ENCODE measurements at regions not wholly inside any gene's neighbourhood (a gene's known extent, or its start where the extent isn't known, plus 50 kb on each side); places are given as distances from the start of the nearest gene placed in this dataset.
"Not testable (repeated sequence)": the region's sequence is repeated elsewhere in the genome, so short reads cannot be mapped to it uniquely, and the experiment has no call there.

- no peak for DNase-seq (ENCODE audit: low spot score)
Observed at GRCh38 chr9:82911996-82912395, 150.9 kb downstream of the RASEF start.

- no peak for DNase-seq (ENCODE audit: low spot score)
Observed at GRCh38 chr9:82912645-82913044, 150.3 kb downstream of the RASEF start.

GRCh38 chr9:82916238-82916637, 146.7 kb downstream of the RASEF start:
- not testable (repeated sequence) for DNase-seq (ENCODE audit: low spot score)

GRCh38 chr9:82920154-82920553, 142.8 kb downstream of the RASEF start:
- DNase-seq (ENCODE audit: low spot score): no peak

GRCh38 chr9:82922686-82923085, 140.3 kb downstream of the RASEF start:
- DNase-seq (ENCODE audit: low spot score): no peak

- DNase-seq (ENCODE audit: low spot score): no peak
Observed at GRCh38 chr9:82923092-82923911, 139.6 kb downstream of the RASEF start.

GRCh38 chr9:82923912-82924605, 138.9 kb downstream of the RASEF start:
- DNase-seq (ENCODE audit: low spot score): no peak
